Endothelial cell (in vitro differentiated cells): ENCODE measurements at regions not wholly inside any gene's neighbourhood (a gene's known extent, or its start where the extent isn't known, plus 50 kb on each side); places are given as distances from the start of the nearest gene placed in this dataset.

Experiments used
- DNase-seq: peaks from one replicate; pipeline ENCODE4 v3.0.0; 2021; ENCODE audit warnings: low spot score
- H3K27ac Mint-ChIP-seq: one replicate; pipeline ENCODE4 v1.8.0; 2021; ENCODE audit warnings: mixed read lengths, inconsistent platforms; ENCODE audit not compliant: unreplicated experiment
- H3K27me3 Mint-ChIP-seq: one replicate; pipeline ENCODE4 v1.8.0; 2021; ENCODE audit warnings: mild to moderate bottlenecking, moderate library complexity, mixed read lengths, inconsistent platforms; ENCODE audit not compliant: unreplicated experiment
- H3K36me3 Mint-ChIP-seq: one replicate; pipeline ENCODE4 v1.8.0; 2021; ENCODE audit warnings: mild to moderate bottlenecking, low read depth, mixed read lengths, inconsistent platforms; ENCODE audit not compliant: unreplicated experiment
- H3K4me1 Mint-ChIP-seq: one replicate; pipeline ENCODE4 v1.8.0; 2021; ENCODE audit warnings: mild to moderate bottlenecking, mixed read lengths, inconsistent platforms; ENCODE audit not compliant: unreplicated experiment
- H3K4me3 Mint-ChIP-seq: one replicate; pipeline ENCODE4 v1.8.0; 2021; ENCODE audit warnings: mild to moderate bottlenecking, mixed read lengths, inconsistent platforms; ENCODE audit not compliant: unreplicated experiment
- H3K9me3 Mint-ChIP-seq: one replicate; pipeline ENCODE4 v1.8.0; 2021; ENCODE audit warnings: mixed read lengths, inconsistent platforms; ENCODE audit not compliant: unreplicated experiment
- CTCF ChIP-seq: fragments of 200-600 bp; sonication (generic); IDR thresholded peaks from one replicate; pipeline ENCODE4 v1.5.0; 2021; ENCODE audit warnings: antibody characterized with exemption; ENCODE audit not compliant: unreplicated experiment

GRCh38 chr6:141133836-141134235 is 998.9 kb upstream of the GJE1 start:
- Mint-ChIP-seq H3K4me1 (no peaks in the 10 kb centered on the region), H3K27ac (no peak overlapping the region), H3K4me3 (no peak overlapping the region), H3K27me3 (no peaks in the 10 kb centered on the region), H3K36me3 (no peaks in the 10 kb centered on the region), H3K9me3 (no peaks in the 10 kb centered on the region)
- no peak for TF ChIP-seq CTCF
- no peak for DNase-seq

GRCh38 chr6:141133346-141133745 is 999.4 kb upstream of the GJE1 start:
- no peak for DNase-seq
- no peaks in the 10 kb centered on the region for H3K4me1 Mint-ChIP-seq
- H3K36me3 Mint-ChIP-seq = no peaks in the 10 kb centered on the region
- H3K27me3 Mint-ChIP-seq = no peaks in the 10 kb centered on the region
- no peak overlapping the region for H3K4me3 Mint-ChIP-seq
- TF ChIP-seq CTCF = no peak
- H3K27ac Mint-ChIP-seq = no peak overlapping the region
- H3K9me3 Mint-ChIP-seq = no peaks in the 10 kb centered on the region

- H3K4me3 Mint-ChIP-seq = no peak overlapping the region
- TF ChIP-seq CTCF = no peak
- H3K4me1 Mint-ChIP-seq = no peaks in the 10 kb centered on the region
- H3K27me3 Mint-ChIP-seq = no peaks in the 10 kb centered on the region
- no peak for DNase-seq
- H3K9me3 Mint-ChIP-seq = no peaks in the 10 kb centered on the region
- H3K36me3 Mint-ChIP-seq = no peaks in the 10 kb centered on the region
- H3K27ac Mint-ChIP-seq = no peak overlapping the region
These were observed 1001.1 kb upstream of the GJE1 start for GRCh38 chr6:141131616-141132015.

GRCh38 chr6:141123497-141123896 is 1009.2 kb upstream of the GJE1 start:
- TF ChIP-seq CTCF = no peak
- DNase-seq = no peak
- H3K4me3 Mint-ChIP-seq = no peak overlapping the region
- no peaks in the 10 kb centered on the region for H3K9me3 Mint-ChIP-seq
- no peaks in the 10 kb centered on the region for H3K27me3 Mint-ChIP-seq
- no peaks in the 10 kb centered on the region for H3K36me3 Mint-ChIP-seq
- no peak overlapping the region for H3K27ac Mint-ChIP-seq
- no peaks in the 10 kb centered on the region for H3K4me1 Mint-ChIP-seq

DNA sequence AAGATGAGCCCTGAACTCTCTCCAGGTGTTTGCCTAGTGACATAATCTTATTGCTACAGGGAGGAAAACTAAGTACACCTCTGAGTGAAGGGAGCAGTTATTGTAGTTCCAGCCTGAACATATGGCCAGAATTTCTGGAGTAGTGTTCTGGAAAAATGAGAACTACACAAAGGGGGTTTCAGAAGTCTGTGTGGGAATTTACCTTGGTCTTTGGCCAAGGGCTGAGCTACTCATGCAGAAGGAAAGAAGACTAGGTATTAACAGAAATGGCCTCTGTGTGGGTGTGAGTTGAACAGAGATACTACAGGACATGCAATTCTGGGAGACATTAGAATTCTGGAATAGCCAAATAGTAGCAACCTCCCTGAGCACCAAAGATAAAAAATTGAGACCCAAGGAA is 1009.7 kb upstream of the GJE1 start:
- no peak overlapping the region for H3K4me3 Mint-ChIP-seq
- H3K27me3 Mint-ChIP-seq = no peaks in the 10 kb centered on the region
- DNase-seq = no peak
- no peak for TF ChIP-seq CTCF
- H3K4me1 Mint-ChIP-seq = no peaks in the 10 kb centered on the region
- no peaks in the 10 kb centered on the region for H3K36me3 Mint-ChIP-seq
- H3K27ac Mint-ChIP-seq = no peak overlapping the region
- no peaks in the 10 kb centered on the region for H3K9me3 Mint-ChIP-seq
